SK-N-MC (cell line): ENCODE measurements at regions not wholly inside any gene's neighbourhood (a gene's known extent, or its start where the extent isn't known, plus 50 kb on each side); places are given as distances from the start of the nearest gene placed in this dataset.

Source experiments
- EZH2 ChIP-seq: fragments of 200-600 bp; sonication (generic); IDR thresholded peaks from one replicate; pipeline ENCODE4 v1.6.1; 2017; ENCODE audit warnings: antibody characterized with exemption
- FOXP2 ChIP-seq: optimal IDR thresholded peaks from 2 replicates; pipeline ENCODE3; 2011; ENCODE audit warnings: mild to moderate bottlenecking, moderate library complexity; ENCODE audit not compliant: insufficient read depth; ENCODE audit errors: extremely low read length, control extremely low read depth
- POLR2AphosphoS5 ChIP-seq: IDR thresholded peaks from 2 replicates; pipeline ENCODE4 v1.6.1; 2012; ENCODE audit warnings: mild to moderate bottlenecking, low read depth, low read length, borderline replicate concordance

GRCh38 chr1:216804111-216804510 is 80.9 kb upstream of the ESRRG start:
- no peak for TF ChIP-seq POLR2AphosphoS5
- TF ChIP-seq EZH2: no peak
- TF ChIP-seq FOXP2: no peak
